Transverse colon (tissue), 3 donors: ENCODE measurements at regions not wholly inside any gene's neighbourhood (a gene's known extent, or its start where the extent isn't known, plus 50 kb on each side); places are given as distances from the start of the nearest gene placed in this dataset.

Experiments used
- CTCF ChIP-seq, 5 experiments: fragments of 200-600 bp in 3 of 5; fragments of 450-650 bp in 2 of 5; sonication (generic) in 3 of 5; IDR thresholded peaks; 1 replicate in 2 of 5; 2 replicates in 3 of 5; pipeline ENCODE4 v1.5.1; 2016 to 2017; ENCODE audit warnings: antibody characterized with exemption in 5 of 5, inconsistent platforms in 3 of 5, mild to moderate bottlenecking in 2 of 5, moderate library complexity in 1 of 5
- EP300 ChIP-seq: sonication (generic); formaldehyde crosslinking; IDR thresholded peaks from one replicate; pipeline ENCODE4 v1.6.1; 2017; ENCODE audit warnings: antibody characterized with exemption, low read depth
- POLR2A ChIP-seq: fragments of 450-650 bp; IDR thresholded peaks from one replicate; pipeline ENCODE4 v1.6.1; 2016; ENCODE audit warnings: antibody characterized with exemption, mild to moderate bottlenecking, moderate library complexity

GRCh38 chr16:65758620-65759019 is 607.9 kb upstream of the CDH5 start:
- TF ChIP-seq CTCF (IDR thresholded peaks at IDR 0.05) (no peak), POLR2A (no peak), EP300 (no peak)
